Activated CD4-positive, alpha-beta memory T cell treated with anti-CD3 and anti-CD28 coated beads for 36 hours (primary cell): ENCODE measurements at regions not wholly inside any gene's neighbourhood (a gene's known extent, or its start where the extent isn't known, plus 50 kb on each side); places are given as distances from the start of the nearest gene placed in this dataset.

ENCODE experiments used
- CTCF ChIA-PET: fragments of 350-600 bp; sonication (Branson Sonifier 250); formaldehyde crosslinking; loops from one replicate; lab custom pipeline; 2021; ENCODE audit warnings: antibody characterized with exemption, inconsistent platforms; lab: Charles Lee
- POLR2A ChIA-PET: fragments of 350-600 bp; sonication (Branson Sonifier 250); formaldehyde crosslinking; loops from one replicate; lab custom pipeline; 2021; ENCODE audit warnings: antibody characterized with exemption; lab: Charles Lee
- DNase-seq: peaks from one replicate; pipeline ENCODE4 v3.0.0-alpha.2; 2020
- H3K27ac Mint-ChIP-seq: one replicate; pipeline ENCODE4 v1.8.0; 2021; ENCODE audit warnings: mixed read lengths
- H3K27me3 Mint-ChIP-seq: one replicate; pipeline ENCODE4 v1.8.0; 2021; ENCODE audit warnings: mixed read lengths
- H3K36me3 Mint-ChIP-seq: one replicate; pipeline ENCODE4 v1.8.0; 2021; ENCODE audit warnings: mixed read lengths
- H3K4me1 Mint-ChIP-seq: one replicate; pipeline ENCODE4 v1.8.0; 2021; ENCODE audit warnings: low read depth, mixed read lengths
- H3K4me3 Mint-ChIP-seq: one replicate; pipeline ENCODE4 v1.8.0; 2021; ENCODE audit warnings: mild to moderate bottlenecking, mixed read lengths
- H3K9me3 Mint-ChIP-seq: one replicate; pipeline ENCODE4 v1.8.0; 2021; ENCODE audit warnings: mixed read lengths
- intact Hi-C: fragments of 100-400 bp; cut with micrococcal nuclease; formaldehyde crosslinking; loops from one replicate; pipeline ENCODE4 v1.15.1; 2023

- DNase-seq = no peak
- Mint-ChIP-seq H3K27me3 (no peaks in the 10 kb centered on the region), H3K9me3 (peaks cover 2% of the 10 kb centered on the region), H3K4me1 (no peaks in the 10 kb centered on the region), H3K36me3 (no peaks in the 10 kb centered on the region), H3K27ac (no peak overlapping the region), H3K4me3 (no peak overlapping the region)
- ChIA-PET POLR2A (no interaction called here), CTCF (no interaction called here)
- intact Hi-C loops = no loop called here
These were observed 2341.6 kb downstream of the PCDH7 start for GRCh38 chr4:33061727-33062126.

- intact Hi-C loops = no loop called here
- Mint-ChIP-seq H3K9me3 (peaks cover 2% of the 10 kb centered on the region), H3K27me3 (no peaks in the 10 kb centered on the region), H3K4me3 (no peak overlapping the region), H3K27ac (no peak overlapping the region), H3K36me3 (no peaks in the 10 kb centered on the region), H3K4me1 (no peaks in the 10 kb centered on the region)
- POLR2A ChIA-PET = no interaction called here
- no peak for DNase-seq
- CTCF ChIA-PET = no interaction called here
These were observed 2342.1 kb downstream of the PCDH7 start for GRCh38 chr4:33062155-33062806.

GRCh38 chr4:33063241-33063640 lies 2343.1 kb downstream of the PCDH7 start:
- ChIA-PET POLR2A (no interaction called here), CTCF (no interaction called here)
- Mint-ChIP-seq H3K9me3 (no peaks in the 10 kb centered on the region), H3K4me1 (no peaks in the 10 kb centered on the region), H3K36me3 (no peaks in the 10 kb centered on the region), H3K27ac (no peak overlapping the region), H3K27me3 (no peaks in the 10 kb centered on the region), H3K4me3 (no peak overlapping the region)
- no peak for DNase-seq
- intact Hi-C loops = no loop called here

GRCh38 chr4:33064238-33064637 lies 2344.1 kb downstream of the PCDH7 start:
- no peaks in the 10 kb centered on the region for H3K27me3 Mint-ChIP-seq
- no peak overlapping the region for H3K27ac Mint-ChIP-seq
- CTCF ChIA-PET = no interaction called here
- no peak for DNase-seq
- intact Hi-C loops = no loop called here
- no peak overlapping the region for H3K4me3 Mint-ChIP-seq
- no peaks in the 10 kb centered on the region for H3K36me3 Mint-ChIP-seq
- no peaks in the 10 kb centered on the region for H3K4me1 Mint-ChIP-seq
- POLR2A ChIA-PET = no interaction called here
- peaks cover 4% of the 10 kb centered on the region for H3K9me3 Mint-ChIP-seq

GRCh38 chr4:33065749-33066148 lies 2345.6 kb downstream of the PCDH7 start:
- intact Hi-C loops = no loop called here
- Mint-ChIP-seq H3K9me3 (peaks cover 16% of the 10 kb centered on the region), H3K27ac (no peak overlapping the region), H3K27me3 (no peaks in the 10 kb centered on the region), H3K4me1 (no peaks in the 10 kb centered on the region), H3K36me3 (no peaks in the 10 kb centered on the region), H3K4me3 (no peak overlapping the region)
- ChIA-PET CTCF (no interaction called here), POLR2A (no interaction called here)
- no peak for DNase-seq

GRCh38 chr4:33067221-33067620 lies 2347.1 kb downstream of the PCDH7 start:
- H3K27me3 Mint-ChIP-seq = no peaks in the 10 kb centered on the region
- H3K9me3 Mint-ChIP-seq = peaks cover 20% of the 10 kb centered on the region
- no peaks in the 10 kb centered on the region for H3K4me1 Mint-ChIP-seq
- intact Hi-C loops = no loop called here
- ChIA-PET CTCF (no interaction called here), POLR2A (no interaction called here)
- no peaks in the 10 kb centered on the region for H3K36me3 Mint-ChIP-seq
- DNase-seq = no peak
- no peak overlapping the region for H3K4me3 Mint-ChIP-seq
- H3K27ac Mint-ChIP-seq = no peak overlapping the region

- Mint-ChIP-seq H3K4me1 (no peaks in the 10 kb centered on the region), H3K27ac (no peak overlapping the region)
These were observed 2348.4 kb downstream of the PCDH7 start for GRCh38 chr4:33068539-33068938.

GRCh38 chr4:33071535-33071934 lies 2351.4 kb downstream of the PCDH7 start:
- intact Hi-C loops = no loop called here

More at GRCh38 chr4:33068539-33068938, 2348.4 kb downstream of the PCDH7 start:
- Mint-ChIP-seq H3K9me3 (peaks cover 20% of the 10 kb centered on the region), H3K27me3 (no peaks in the 10 kb centered on the region), H3K36me3 (no peaks in the 10 kb centered on the region), H3K4me3 (no peak overlapping the region)
- DNase-seq = no peak
- intact Hi-C loops = no loop called here
- ChIA-PET CTCF (no interaction called here), POLR2A (no interaction called here)

GRCh38 chr4:33072298-33073089 lies 2352.3 kb downstream of the PCDH7 start:
- no peaks in the 10 kb centered on the region for H3K4me1 Mint-ChIP-seq
- no peak overlapping the region for H3K27ac Mint-ChIP-seq
- peaks cover 23% of the 10 kb centered on the region for H3K9me3 Mint-ChIP-seq
- H3K27me3 Mint-ChIP-seq = no peaks in the 10 kb centered on the region
- ChIA-PET POLR2A (no interaction called here), CTCF (no interaction called here)
- H3K4me3 Mint-ChIP-seq = no peak overlapping the region
- intact Hi-C loops = no loop called here
- DNase-seq = no peak
- H3K36me3 Mint-ChIP-seq = no peaks in the 10 kb centered on the region

More at GRCh38 chr4:33071535-33071934, 2351.4 kb downstream of the PCDH7 start:
- no peak overlapping the region for H3K27ac Mint-ChIP-seq
- H3K9me3 Mint-ChIP-seq = peaks cover 23% of the 10 kb centered on the region
- no peak for DNase-seq
- H3K36me3 Mint-ChIP-seq = no peaks in the 10 kb centered on the region
- CTCF ChIA-PET = no interaction called here
- no peaks in the 10 kb centered on the region for H3K27me3 Mint-ChIP-seq
- no peak overlapping the region for H3K4me3 Mint-ChIP-seq
- H3K4me1 Mint-ChIP-seq = no peaks in the 10 kb centered on the region
- POLR2A ChIA-PET = no interaction called here

- intact Hi-C loops = no loop called here
- H3K4me3 Mint-ChIP-seq = no peak overlapping the region
- H3K4me1 Mint-ChIP-seq = no peaks in the 10 kb centered on the region
- no peaks in the 10 kb centered on the region for H3K36me3 Mint-ChIP-seq
- ChIA-PET CTCF (no interaction called here), POLR2A (no interaction called here)
- no peak overlapping the region for H3K27ac Mint-ChIP-seq
- no peak for DNase-seq
- H3K27me3 Mint-ChIP-seq = no peaks in the 10 kb centered on the region
- H3K9me3 Mint-ChIP-seq = peaks cover 23% of the 10 kb centered on the region
These were observed 2353.6 kb downstream of the PCDH7 start for GRCh38 chr4:33073811-33074210.

GRCh38 chr4:33078145-33078544 lies 2358.0 kb downstream of the PCDH7 start:
- Mint-ChIP-seq H3K9me3 (peaks cover 5% of the 10 kb centered on the region), H3K4me1 (no peaks in the 10 kb centered on the region), H3K4me3 (no peak overlapping the region), H3K36me3 (no peaks in the 10 kb centered on the region), H3K27ac (no peak overlapping the region), H3K27me3 (no peaks in the 10 kb centered on the region)
- POLR2A ChIA-PET = no interaction called here
- no peak for DNase-seq
- CTCF ChIA-PET = no interaction called here
- intact Hi-C loops = no loop called here

GRCh38 chr4:33080275-33080674 lies 2360.1 kb downstream of the PCDH7 start:
- H3K4me3 Mint-ChIP-seq = no peak overlapping the region
- intact Hi-C loops = no loop called here
- no peaks in the 10 kb centered on the region for H3K4me1 Mint-ChIP-seq
- H3K36me3 Mint-ChIP-seq = no peaks in the 10 kb centered on the region
- ChIA-PET CTCF (no interaction called here), POLR2A (interaction anchor here (0.7 kb wide), 1 partner anchor 496 kb away, joined by 4 read pairs; no protein-coding TSS in a partner anchor)
- no peak overlapping the region for H3K27ac Mint-ChIP-seq
- H3K9me3 Mint-ChIP-seq = peaks cover 2% of the 10 kb centered on the region
- no peak for DNase-seq
- H3K27me3 Mint-ChIP-seq = no peaks in the 10 kb centered on the region

- no peak for DNase-seq
- H3K4me1 Mint-ChIP-seq = no peaks in the 10 kb centered on the region
- H3K27ac Mint-ChIP-seq = no peak overlapping the region
- no peak overlapping the region for H3K4me3 Mint-ChIP-seq
- POLR2A ChIA-PET = no interaction called here
- CTCF ChIA-PET = no interaction called here
- peaks cover 2% of the 10 kb centered on the region for H3K9me3 Mint-ChIP-seq
- H3K27me3 Mint-ChIP-seq = no peaks in the 10 kb centered on the region
- no peaks in the 10 kb centered on the region for H3K36me3 Mint-ChIP-seq
- intact Hi-C loops = no loop called here
These were observed 2365.5 kb downstream of the PCDH7 start for GRCh38 chr4:33085709-33086108.
